IMR-90 (cell line): ENCODE measurements at regions not wholly inside any gene's neighbourhood (a gene's known extent, or its start where the extent isn't known, plus 50 kb on each side); places are given as distances from the start of the nearest gene placed in this dataset.

Experiments used
- ATAC-seq: fragments of 200-7000 bp; cut with Tn5 transposase; 2 replicates; pipeline ENCODE4 v1.9.1; 2020; ENCODE audit warnings: low read depth, mild to moderate bottlenecking, moderate library complexity
- BruUV-seq: library from RNA; stranded (reverse); fragments of 400-500 nt; replicated peaks from 2 replicates; lab custom pipeline; 2021; lab: Mats Ljungman, UMichigan
- CTCF ChIA-PET: fragments of 300-600 bp; formaldehyde crosslinking; extraction: SDS; loops from one replicate; lab custom pipeline; 2021; ENCODE audit warnings: antibody characterized with exemption; lab: Yijun Ruan, JAX
- POLR2A ChIA-PET: fragments of 300-600 bp; sonication (Branson Sonifier 250); formaldehyde crosslinking; loops from one replicate; lab custom pipeline; 2022; ENCODE audit warnings: antibody characterized with exemption; ENCODE audit not compliant: unreplicated experiment; lab: Charles Lee
- DNase-seq: peaks from one replicate; pipeline ENCODE4 v3.0.0; 2013
- H2AFZ ChIP-seq: replicated peaks from 2 replicates; pipeline ENCODE3; 2013; ENCODE audit warnings: low read length, mild to moderate bottlenecking; ENCODE audit not compliant: poor library complexity
- H2AK5ac ChIP-seq: 2 replicates; pipeline ENCODE4 v1.6.1; 2013; ENCODE audit warnings: low read depth, low read length, inconsistent platforms
- H2AK9ac ChIP-seq: replicated peaks from 2 replicates; pipeline ENCODE3; 2013; ENCODE audit warnings: mild to moderate bottlenecking, low read depth, low read length, moderate library complexity; ENCODE audit not compliant: poor library complexity
- H2BK120ac ChIP-seq: 2 replicates; pipeline ENCODE4 v1.6.1; 2013; ENCODE audit warnings: low read depth, low read length, inconsistent platforms
- H2BK15ac ChIP-seq: 3 replicates; pipeline ENCODE4 v1.6.1; 2013; ENCODE audit warnings: low read depth, low read length, inconsistent platforms
- H2BK20ac ChIP-seq: 2 replicates; pipeline ENCODE4 v1.6.1; 2013; ENCODE audit warnings: low read depth, mild to moderate bottlenecking, inconsistent platforms, low read length, moderate library complexity
- H2BK5ac ChIP-seq: 2 replicates; pipeline ENCODE4 v1.6.1; 2013; ENCODE audit warnings: mild to moderate bottlenecking, low read depth, low read length, inconsistent platforms; ENCODE audit not compliant: poor library complexity, severe bottlenecking
- H3K14ac ChIP-seq: replicated peaks from 2 replicates; pipeline ENCODE4 v1.6.1; 2013; ENCODE audit warnings: low read depth, low read length, inconsistent platforms
- H3K18ac ChIP-seq: 2 replicates; pipeline ENCODE4 v1.6.1; 2013; ENCODE audit warnings: low read depth, low read length, control low read depth
- H3K23ac ChIP-seq: 2 replicates; pipeline ENCODE4 v1.6.1; 2013; ENCODE audit warnings: low read depth, low read length, inconsistent platforms
- H3K27ac ChIP-seq: 2 replicates; pipeline ENCODE4 v1.5.1; 2013; ENCODE audit warnings: mild to moderate bottlenecking, control low read depth, low read length; ENCODE audit not compliant: insufficient read depth
- H3K27me3 ChIP-seq: 2 replicates; pipeline ENCODE4 v1.6.1; 2013; ENCODE audit warnings: low read length; ENCODE audit not compliant: control insufficient read depth, insufficient read depth
- H3K36me3 ChIP-seq: 2 replicates; pipeline ENCODE4 v1.6.1; 2013; ENCODE audit warnings: low read length, mixed read lengths; ENCODE audit not compliant: control insufficient read depth, insufficient read depth
- H3K4ac ChIP-seq: 2 replicates; pipeline ENCODE4 v1.6.1; 2013; ENCODE audit warnings: low read depth, low read length, inconsistent platforms
- H3K4me1 ChIP-seq: 2 replicates; pipeline ENCODE4 v1.6.1; 2013; ENCODE audit warnings: low read length, mixed read lengths; ENCODE audit not compliant: control insufficient read depth, insufficient read depth
- H3K4me2 ChIP-seq: 2 replicates; pipeline ENCODE4 v1.6.1; 2013; ENCODE audit warnings: low read depth, mild to moderate bottlenecking, control low read depth, low read length, moderate library complexity
- H3K4me3 ChIP-seq: 2 replicates; pipeline ENCODE4 v1.5.1; 2013; ENCODE audit warnings: low read depth, mild to moderate bottlenecking, control low read depth, low read length, moderate library complexity; ENCODE audit not compliant: insufficient read depth
- H3K56ac ChIP-seq: 2 replicates; pipeline ENCODE4 v1.6.1; 2013; ENCODE audit warnings: low read length, inconsistent platforms; ENCODE audit not compliant: insufficient read depth; ENCODE audit errors: extremely low read depth
- H3K79me1 ChIP-seq, 2 experiments: 2 replicates each; pipeline ENCODE4 v1.6.1; 2013; ENCODE audit warnings: low read length in 2 of 2, inconsistent platforms in 1 of 2, low read depth in 1 of 2
- H3K9ac ChIP-seq: 2 replicates; pipeline ENCODE4 v1.6.1; 2013; ENCODE audit warnings: low read depth, low read length, control low read depth
- H3K9me1 ChIP-seq: 2 replicates; pipeline ENCODE4 v1.6.1; 2013; ENCODE audit warnings: low read length, inconsistent platforms; ENCODE audit not compliant: insufficient read depth
- H3K9me3 ChIP-seq: 2 replicates; pipeline ENCODE4 v1.6.1; 2013; ENCODE audit warnings: low read length; ENCODE audit not compliant: control insufficient read depth, insufficient read depth
- H4K20me1 ChIP-seq: 2 replicates; pipeline ENCODE4 v1.6.1; 2013; ENCODE audit warnings: low read length, inconsistent platforms; ENCODE audit not compliant: insufficient read depth
- H4K5ac ChIP-seq: 2 replicates; pipeline ENCODE4 v1.6.1; 2013; ENCODE audit warnings: mild to moderate bottlenecking, low read depth, low read length, control low read depth
- H4K8ac ChIP-seq, 2 experiments: 2 replicates each; pipeline ENCODE4 v1.6.1; 2013; ENCODE audit warnings: low read depth in 2 of 2, low read length in 2 of 2, control low read depth in 1 of 2, inconsistent platforms in 1 of 2
- H4K91ac ChIP-seq: 2 replicates; pipeline ENCODE4 v1.6.1; 2013; ENCODE audit warnings: low read depth, low read length, inconsistent platforms; ENCODE audit not compliant: insufficient read depth
- CTCF ChIP-seq: conservative IDR thresholded peaks from 2 replicates; pipeline ENCODE4 v1.5.1; 2012; ENCODE audit warnings: mild to moderate bottlenecking, low read depth, low read length, improper control_type of control experiment
- ELK1 ChIP-seq: fragments of 150-350 bp; IDR thresholded peaks from 2 replicates; pipeline ENCODE4 v1.6.1; 2016; ENCODE audit warnings: low read depth, mild to moderate bottlenecking, low read length, moderate library complexity, borderline replicate concordance
- MXI1 ChIP-seq: IDR thresholded peaks from 2 replicates; pipeline ENCODE4 v1.6.1; 2012; ENCODE audit warnings: low read depth, mild to moderate bottlenecking, low read length, moderate library complexity, borderline replicate concordance
- RCOR1 ChIP-seq: IDR thresholded peaks from 2 replicates; pipeline ENCODE4 v1.6.1; 2012; ENCODE audit warnings: mild to moderate bottlenecking, low read length, improper control_type of control experiment; ENCODE audit not compliant: insufficient replicate concordance
- SMC3 ChIP-seq: fragments of 150-350 bp; IDR thresholded peaks from 2 replicates; pipeline ENCODE4 v1.6.1; 2016; ENCODE audit warnings: low read depth, mild to moderate bottlenecking, antibody characterized with exemption, low read length, moderate library complexity
- USF2 ChIP-seq: fragments of 150-350 bp; IDR thresholded peaks from 2 replicates; pipeline ENCODE4 v1.6.1; 2017; ENCODE audit warnings: mild to moderate bottlenecking, antibody characterized with exemption, low read length, low read depth
- WGBS, 2 experiments: methylation state at CpG; one replicate each; pipeline versions ENCODE4 v1.1.5 to v1.1.7; 2013; ENCODE audit warnings: missing lambda C conversion rate in 2 of 2; ENCODE audit not compliant: insufficient read length in 1 of 2; ENCODE audit errors: extremely low coverage in 2 of 2; 5-methylcytosine and 5-hydroxymethylcytosine counted together
- dilution Hi-C: fragments of 300-500 bp; cut with HindIII; formaldehyde crosslinking; loops from one replicate; pipeline ENCODE4 v1.14.3; 2018; ENCODE audit warnings: low sequenced_read_pairs; ENCODE audit not compliant: unreplicated experiment
- in situ Hi-C: fragments of 300-500 bp; cut with MboI; formaldehyde crosslinking; loops from 3 replicates; pipeline ENCODE4 v1.14.3; 2019; ENCODE audit warnings: low sequenced_read_pairs, inconsistent platforms, mixed read lengths
- intact Hi-C: fragments of 100-400 bp; cut with micrococcal nuclease; formaldehyde crosslinking; loops from 2 replicates; pipeline ENCODE4 v1.10.0; 2022

- Histone ChIP-seq H3K79me1 (no peaks in the 10 kb centered on the region), H2BK120ac (no peak overlapping the region), H4K8ac (no peak overlapping the region), H3K18ac (no peak overlapping the region), H3K56ac (no peak overlapping the region), H3K27ac (no peak overlapping the region), H3K27me3 (no peaks in the 10 kb centered on the region), H3K9ac (no peak overlapping the region), H3K4me1 (no peaks in the 10 kb centered on the region), H3K9me1 (no peaks in the 10 kb centered on the region), H2AK5ac (no peak overlapping the region), H2BK15ac (no peak overlapping the region), H4K91ac (no peak overlapping the region), H3K14ac (no peak overlapping the region), H3K4me3 (no peak overlapping the region), H2BK5ac (no peak overlapping the region), H2BK20ac (no peak overlapping the region), H2AK9ac (no peak overlapping the region), H2AFZ (no peak overlapping the region), H3K9me3 (no peaks in the 10 kb centered on the region), H3K4ac (no peak overlapping the region), H3K23ac (no peak overlapping the region), H3K36me3 (no peaks in the 10 kb centered on the region), H4K5ac (no peak overlapping the region), H3K4me2 (no peak overlapping the region), H4K20me1 (no peaks in the 10 kb centered on the region)
- no CpG with 5 or more reads among the region's 4 CpGs for WGBS, 2 experiments
- BruUV-seq = no TSS peak
- dilution Hi-C loops (no loop called here), intact Hi-C loops (loop anchor here (1.0 to 5.0 kb wide), 3 partner anchors 405 to 600 kb away; no protein-coding TSS in a partner anchor), in situ Hi-C loops (no loop called here)
- DNase-seq = no peak
- CTCF ChIA-PET = no interaction called here
- no peak for ATAC-seq
- TF ChIP-seq CTCF (no peak), SMC3 (no peak), MXI1 (no peak), RCOR1 (no peak), ELK1 (no peak), USF2 (no peak)
- POLR2A ChIA-PET = no interaction called here
Measured at GRCh38 chr2:147331790-147332419, 512.9 kb upstream of the ACVR2A start.
